H9 (cell line): ENCODE measurements at regions not wholly inside any gene's neighbourhood (a gene's known extent, or its start where the extent isn't known, plus 50 kb on each side); places are given as distances from the start of the nearest gene placed in this dataset.

Source experiments
- DNase-seq: peaks from one replicate; pipeline ENCODE4 v3.0.0-alpha.2; 2017
- H2AFZ ChIP-seq: one replicate; pipeline ENCODE4 v1.6.1; 2013; ENCODE audit warnings: mild to moderate bottlenecking, low read length, control low read depth, moderate library complexity
- H2AK5ac ChIP-seq: 2 replicates; pipeline ENCODE4 v1.6.1; 2013; ENCODE audit warnings: low read length, control low read depth, mixed read lengths; ENCODE audit not compliant: insufficient read length
- H2BK120ac ChIP-seq: one replicate; pipeline ENCODE4 v1.6.1; 2013; ENCODE audit warnings: low read depth, mild to moderate bottlenecking, low read length, control low read depth, inconsistent platforms; ENCODE audit not compliant: poor library complexity, severe bottlenecking
- H2BK12ac ChIP-seq: 2 replicates; pipeline ENCODE4 v1.6.1; 2013; ENCODE audit warnings: low read length, control low read depth, mixed read lengths, low read depth; ENCODE audit not compliant: insufficient read length
- H2BK15ac ChIP-seq: 2 replicates; pipeline ENCODE4 v1.6.1; 2013; ENCODE audit warnings: low read depth, low read length, control low read depth
- H2BK20ac ChIP-seq: one replicate; pipeline ENCODE4 v1.6.1; 2013; ENCODE audit warnings: low read depth, mild to moderate bottlenecking, low read length, control low read depth, inconsistent platforms; ENCODE audit not compliant: poor library complexity, severe bottlenecking
- H2BK5ac ChIP-seq: 2 replicates; pipeline ENCODE4 v1.6.1; 2013; ENCODE audit warnings: low read length, control low read depth, mixed read lengths; ENCODE audit not compliant: insufficient read length
- H3K14ac ChIP-seq: 2 replicates; pipeline ENCODE4 v1.6.1; 2013; ENCODE audit warnings: low read length, control low read depth; ENCODE audit not compliant: insufficient read depth
- H3K18ac ChIP-seq: 2 replicates; pipeline ENCODE4 v1.6.1; 2013; ENCODE audit warnings: low read depth, mild to moderate bottlenecking, mixed read lengths, low read length, control low read depth; ENCODE audit not compliant: insufficient read length
- H3K23ac ChIP-seq: 2 replicates; pipeline ENCODE4 v1.6.1; 2013; ENCODE audit warnings: low read length, control low read depth, mixed read lengths, low read depth; ENCODE audit not compliant: insufficient read length
- H3K23me2 ChIP-seq: 2 replicates; pipeline ENCODE4 v1.6.1; 2013; ENCODE audit warnings: low read depth, mild to moderate bottlenecking, mixed read lengths, low read length, control low read depth; ENCODE audit not compliant: insufficient read length, poor library complexity, severe bottlenecking
- H3K27ac ChIP-seq: 2 replicates; pipeline ENCODE4 v1.5.1; 2013; ENCODE audit warnings: low read length, control low read depth, mixed read lengths, low read depth; ENCODE audit not compliant: insufficient read length
- H3K27me3 ChIP-seq: 2 replicates; pipeline ENCODE4 v1.6.1; 2013; ENCODE audit warnings: low read length, control low read depth, inconsistent platforms; ENCODE audit not compliant: insufficient read depth
- H3K4ac ChIP-seq: 2 replicates; pipeline ENCODE4 v1.6.1; 2013; ENCODE audit warnings: low read depth, mild to moderate bottlenecking, control low read depth, inconsistent platforms, low read length, moderate library complexity
- H3K4me1 ChIP-seq: 2 replicates; pipeline ENCODE4 v1.6.1; 2013; ENCODE audit warnings: low read length, control low read depth, inconsistent platforms; ENCODE audit not compliant: insufficient read depth
- H3K4me2 ChIP-seq: 2 replicates; pipeline ENCODE4 v1.6.1; 2013; ENCODE audit warnings: low read length, control low read depth, mixed read lengths; ENCODE audit not compliant: insufficient read length, insufficient read depth
- H3K56ac ChIP-seq: 2 replicates; pipeline ENCODE4 v1.6.1; 2013; ENCODE audit warnings: low read depth, mild to moderate bottlenecking, mixed read lengths, low read length, control low read depth; ENCODE audit not compliant: insufficient read length
- H3K79me1 ChIP-seq: 2 replicates; pipeline ENCODE4 v1.6.1; 2013; ENCODE audit warnings: low read depth, mild to moderate bottlenecking, moderate library complexity, low read length, control low read depth, inconsistent platforms; ENCODE audit not compliant: insufficient read depth, poor library complexity, severe bottlenecking
- H3K79me2 ChIP-seq: 2 replicates; pipeline ENCODE4 v1.6.1; 2013; ENCODE audit warnings: low read length, control low read depth, inconsistent platforms; ENCODE audit not compliant: insufficient read depth
- H3K9ac ChIP-seq: 2 replicates; pipeline ENCODE4 v1.6.1; 2013; ENCODE audit warnings: low read length, control low read depth, mixed read lengths; ENCODE audit not compliant: insufficient read length; ENCODE audit errors: extremely low read depth
- H3K9me3 ChIP-seq: one replicate; pipeline ENCODE4 v1.6.1; 2013; ENCODE audit warnings: low read depth, low read length, inconsistent platforms; ENCODE audit not compliant: control insufficient read depth
- H3T11ph ChIP-seq: one replicate; pipeline ENCODE4 v1.6.1; 2013; ENCODE audit warnings: mild to moderate bottlenecking, low read length, control low read depth, inconsistent platforms
- H4K20me1 ChIP-seq: one replicate; pipeline ENCODE4 v1.6.1; 2013; ENCODE audit not compliant: control insufficient read depth, insufficient read length, insufficient read depth
- H4K5ac ChIP-seq: 2 replicates; pipeline ENCODE4 v1.6.1; 2013; ENCODE audit warnings: low read depth, mild to moderate bottlenecking, mixed read lengths, low read length, control low read depth; ENCODE audit not compliant: insufficient read length
- H4K8ac ChIP-seq: replicated peaks from 2 replicates; pipeline ENCODE4 v1.6.1; 2013; ENCODE audit warnings: low read length, control low read depth, mixed read lengths, low read depth; ENCODE audit not compliant: insufficient read length
- H4K91ac ChIP-seq: 2 replicates; pipeline ENCODE4 v1.6.1; 2013; ENCODE audit warnings: low read depth, mild to moderate bottlenecking, moderate library complexity, mixed read lengths, low read length, control low read depth; ENCODE audit not compliant: insufficient read length
- H3K27ac Mint-ChIP-seq, 3 experiments: 2 replicates in 2 of 3; 3 replicates in 1 of 3; pipeline ENCODE4 v1.8.0; 2020 to 2021; ENCODE audit warnings: mixed read lengths in 3 of 3, mild to moderate bottlenecking in 1 of 3, moderate library complexity in 1 of 3
- H3K27me3 Mint-ChIP-seq: 2 replicates; pipeline ENCODE4 v1.8.0; 2021; ENCODE audit warnings: low read depth, mild to moderate bottlenecking, moderate library complexity, mixed read lengths
- H3K36me3 Mint-ChIP-seq, 3 experiments: 2 replicates in 2 of 3; 3 replicates in 1 of 3; pipeline ENCODE4 v1.8.0; 2020 to 2021; ENCODE audit warnings: low read depth in 3 of 3, mixed read lengths in 3 of 3; ENCODE audit not compliant: insufficient read depth in 1 of 3
- H3K4me1 Mint-ChIP-seq, 2 experiments: 2 replicates each; pipeline ENCODE4 v1.8.0; 2020; ENCODE audit warnings: mixed read lengths in 2 of 2
- H3K4me3 Mint-ChIP-seq, 2 experiments: 2 replicates in 1 of 2; 3 replicates in 1 of 2; pipeline ENCODE4 v1.8.0; 2020 to 2021; ENCODE audit warnings: mild to moderate bottlenecking in 2 of 2, mixed read lengths in 2 of 2, moderate library complexity in 1 of 2
- H3K9me3 Mint-ChIP-seq, 2 experiments: 2 replicates in 1 of 2; 3 replicates in 1 of 2; pipeline ENCODE4 v1.8.0; 2020; ENCODE audit warnings: mild to moderate bottlenecking in 2 of 2, mixed read lengths in 2 of 2, moderate library complexity in 1 of 2
- WGBS: extraction: QIAGEN DNeasy Blood & Tissue Kit; methylation state at CpG from one replicate; pipeline ENCODE4 v1.1.7; 2013; ENCODE audit warnings: missing lambda C conversion rate, low lambda C conversion rate, mixed read lengths; ENCODE audit not compliant: insufficient read length; ENCODE audit errors: extremely low coverage; 5-methylcytosine and 5-hydroxymethylcytosine counted together
- TF ChIP-seq, protein P1 (sequence below): fragments of 200-600 bp; sonication (generic); conservative IDR thresholded peaks from 3 replicates; pipeline ENCODE4 v1.8.0; 2021; ENCODE audit warnings: antibody characterized with exemption, mild to moderate bottlenecking

- H3K4me2 ChIP-seq, result no peak overlapping the region
- H2AFZ ChIP-seq, result no peak overlapping the region
- no peak overlapping the region for H3T11ph ChIP-seq
- DNase-seq, result no peak
- Mint-ChIP-seq H3K27ac (peak overlapping the region in 1 of 3 experiments; percentile 22; a peak in 2 of 7 replicates), H3K4me1 (no peaks in the 10 kb centered on the region), H3K9me3 (peaks cover 12% of the 10 kb centered on the region in 2 experiments; a peak in 4 of 5 replicates), H3K27me3 (no peaks in the 10 kb centered on the region), H3K36me3 (peaks cover 0 to 4% (median 2%) of the 10 kb centered on the region in 3 experiments; a peak in 3 of 7 replicates), H3K4me3 (no peak overlapping the region)
- H3K56ac ChIP-seq, result no peak overlapping the region
- H3K9me3 ChIP-seq, result no peaks in the 10 kb centered on the region
- H4K5ac ChIP-seq, result no peak overlapping the region
- H3K27me3 ChIP-seq, result no peaks in the 10 kb centered on the region
- H2AK5ac ChIP-seq, result peak overlapping the region; percentile 32
- H3K9ac ChIP-seq, result no peak overlapping the region
- H3K23ac ChIP-seq, result no peak overlapping the region
- no peak overlapping the region for H4K8ac ChIP-seq
- no peaks in the 10 kb centered on the region for H4K20me1 ChIP-seq
- H2BK20ac ChIP-seq, result no peak overlapping the region
- no peak overlapping the region for H2BK5ac ChIP-seq
- H2BK15ac ChIP-seq, result no peak overlapping the region
- H3K18ac ChIP-seq, result no peak overlapping the region
- no peaks in the 10 kb centered on the region for H3K4me1 ChIP-seq
- H3K27ac ChIP-seq, result no peak overlapping the region
- no peak overlapping the region for H4K91ac ChIP-seq
- WGBS, result no CpG with 5 or more reads among the region's 5 CpGs
- TF ChIP-seq, protein P1, sequence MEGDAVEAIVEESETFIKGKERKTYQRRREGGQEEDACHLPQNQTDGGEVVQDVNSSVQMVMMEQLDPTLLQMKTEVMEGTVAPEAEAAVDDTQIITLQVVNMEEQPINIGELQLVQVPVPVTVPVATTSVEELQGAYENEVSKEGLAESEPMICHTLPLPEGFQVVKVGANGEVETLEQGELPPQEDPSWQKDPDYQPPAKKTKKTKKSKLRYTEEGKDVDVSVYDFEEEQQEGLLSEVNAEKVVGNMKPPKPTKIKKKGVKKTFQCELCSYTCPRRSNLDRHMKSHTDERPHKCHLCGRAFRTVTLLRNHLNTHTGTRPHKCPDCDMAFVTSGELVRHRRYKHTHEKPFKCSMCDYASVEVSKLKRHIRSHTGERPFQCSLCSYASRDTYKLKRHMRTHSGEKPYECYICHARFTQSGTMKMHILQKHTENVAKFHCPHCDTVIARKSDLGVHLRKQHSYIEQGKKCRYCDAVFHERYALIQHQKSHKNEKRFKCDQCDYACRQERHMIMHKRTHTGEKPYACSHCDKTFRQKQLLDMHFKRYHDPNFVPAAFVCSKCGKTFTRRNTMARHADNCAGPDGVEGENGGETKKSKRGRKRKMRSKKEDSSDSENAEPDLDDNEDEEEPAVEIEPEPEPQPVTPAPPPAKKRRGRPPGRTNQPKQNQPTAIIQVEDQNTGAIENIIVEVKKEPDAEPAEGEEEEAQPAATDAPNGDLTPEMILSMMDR, result no peak
- H2BK12ac ChIP-seq, result no peak overlapping the region
- H3K79me2 ChIP-seq, result no peaks in the 10 kb centered on the region
- H3K4ac ChIP-seq, result no peak overlapping the region
- no peaks in the 10 kb centered on the region for H3K79me1 ChIP-seq
- H3K14ac ChIP-seq, result no peak overlapping the region
- H3K23me2 ChIP-seq, result peaks cover 2% of the 10 kb centered on the region
- no peak overlapping the region for H2BK120ac ChIP-seq
Observed at GRCh38 chr1:219399446-219399845, 213.5 kb downstream of the ZC3H11B start.
